Glutamatergic neuron (in vitro differentiated cells): ENCODE measurements at regions not wholly inside any gene's neighbourhood (a gene's known extent, or its start where the extent isn't known, plus 50 kb on each side); places are given as distances from the start of the nearest gene placed in this dataset.

ENCODE experiments used
- DNase-seq: peaks from one replicate; pipeline ENCODE4 v3.0.0; 2022
- H3K27ac Mint-ChIP-seq: one replicate; pipeline ENCODE4 v1.8.0; 2020; ENCODE audit warnings: mild to moderate bottlenecking, mixed read lengths, inconsistent platforms; ENCODE audit not compliant: unreplicated experiment
- H3K27me3 Mint-ChIP-seq: one replicate; pipeline ENCODE4 v1.8.0; 2020; ENCODE audit warnings: mild to moderate bottlenecking, moderate library complexity, mixed read lengths, inconsistent platforms; ENCODE audit not compliant: unreplicated experiment
- H3K36me3 Mint-ChIP-seq: one replicate; pipeline ENCODE4 v1.8.0; 2020; ENCODE audit warnings: mild to moderate bottlenecking, mixed read lengths, inconsistent platforms; ENCODE audit not compliant: unreplicated experiment
- H3K4me1 Mint-ChIP-seq: one replicate; pipeline ENCODE4 v1.8.0; 2020; ENCODE audit warnings: mild to moderate bottlenecking, low read depth, mixed read lengths, inconsistent platforms; ENCODE audit not compliant: unreplicated experiment
- H3K4me3 Mint-ChIP-seq: one replicate; pipeline ENCODE4 v1.8.0; 2020; ENCODE audit warnings: mild to moderate bottlenecking, mixed read lengths, inconsistent platforms; ENCODE audit not compliant: unreplicated experiment
- H3K9me3 Mint-ChIP-seq: one replicate; pipeline ENCODE4 v1.8.0; 2020; ENCODE audit warnings: mild to moderate bottlenecking, moderate library complexity, mixed read lengths, inconsistent platforms; ENCODE audit not compliant: unreplicated experiment
- CTCF ChIP-seq: fragments of 200-600 bp; sonication (generic); IDR thresholded peaks from one replicate; pipeline ENCODE4 v1.5.0; 2021; ENCODE audit not compliant: partially characterized antibody, unreplicated experiment

DNA sequence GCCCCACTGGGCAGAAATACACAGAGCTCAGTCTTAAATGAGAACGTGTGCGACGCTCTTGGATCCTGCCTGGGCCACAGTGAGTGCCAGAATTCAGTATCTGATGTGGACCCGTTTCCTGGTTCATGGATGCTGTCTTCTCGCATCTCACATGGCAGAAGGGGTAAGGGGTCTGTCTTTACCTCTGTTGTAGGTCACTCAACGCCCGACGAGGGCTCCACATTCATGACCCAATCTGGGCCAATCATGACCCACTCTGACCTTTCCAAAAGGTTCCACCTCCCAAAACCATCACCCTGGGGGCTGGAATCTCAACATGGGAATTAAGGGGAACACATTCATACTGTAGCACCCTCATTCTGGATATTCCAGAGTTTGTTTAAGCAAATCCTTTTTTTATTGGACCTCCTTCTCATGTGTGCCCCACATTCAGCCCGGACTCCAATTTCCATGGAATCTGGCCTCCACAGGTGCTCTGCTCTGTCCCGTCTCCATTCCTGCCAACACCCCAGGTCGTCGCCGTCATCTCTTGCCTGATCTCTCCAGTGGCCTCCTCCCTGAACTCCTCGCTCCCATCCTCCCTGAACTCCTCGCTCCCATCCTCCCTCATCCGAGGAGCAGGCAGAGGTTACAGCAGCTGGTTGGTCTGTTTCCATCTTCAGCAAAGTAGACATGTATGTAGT, 78.9 kb upstream of the OTOS start:
- peaks cover 2% of the 10 kb centered on the region for H3K9me3 Mint-ChIP-seq
- no peak for DNase-seq
- H3K27me3 Mint-ChIP-seq: no peaks in the 10 kb centered on the region
- H3K27ac Mint-ChIP-seq: no peak overlapping the region
- peaks cover 37% of the 10 kb centered on the region for H3K36me3 Mint-ChIP-seq
- H3K4me3 Mint-ChIP-seq: no peak overlapping the region
- H3K4me1 Mint-ChIP-seq: peaks cover 3% of the 10 kb centered on the region
- TF ChIP-seq CTCF: no peak

GRCh38 chr2:240220371-240220770, 79.9 kb upstream of the OTOS start:
- Mint-ChIP-seq H3K27me3 (no peaks in the 10 kb centered on the region), H3K4me1 (no peaks in the 10 kb centered on the region), H3K4me3 (no peak overlapping the region), H3K36me3 (peaks cover 37% of the 10 kb centered on the region), H3K27ac (no peak overlapping the region), H3K9me3 (peaks cover 2% of the 10 kb centered on the region)
- DNase-seq: no peak
- no peak for TF ChIP-seq CTCF

DNA sequence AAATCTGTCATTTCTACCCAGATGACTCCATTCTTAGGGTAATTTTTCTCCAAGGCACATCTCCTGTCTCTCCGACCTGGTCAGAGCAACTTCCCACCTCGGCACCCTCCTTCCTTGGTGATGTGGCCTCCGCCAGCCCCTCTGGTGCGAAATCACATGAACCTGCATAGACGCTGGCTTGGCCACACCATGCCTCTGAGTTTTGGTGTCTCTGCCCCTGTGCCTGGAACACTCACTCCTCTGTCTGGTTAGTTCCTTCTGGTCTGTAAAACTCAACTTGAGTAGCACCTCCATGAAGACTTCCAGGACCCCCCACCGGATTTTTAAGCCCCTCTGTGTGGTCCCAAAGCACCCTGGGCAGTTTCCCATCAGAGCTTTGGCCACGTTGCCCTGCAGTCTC, 83.2 kb upstream of the OTOS start:
- Mint-ChIP-seq H3K27me3 (peaks cover 6% of the 10 kb centered on the region), H3K4me3 (no peak overlapping the region), H3K27ac (no peak overlapping the region), H3K4me1 (peaks cover 6% of the 10 kb centered on the region), H3K36me3 (peaks cover 50% of the 10 kb centered on the region), H3K9me3 (peaks cover 8% of the 10 kb centered on the region)
- DNase-seq: no peak
- TF ChIP-seq CTCF: no peak

DNA sequence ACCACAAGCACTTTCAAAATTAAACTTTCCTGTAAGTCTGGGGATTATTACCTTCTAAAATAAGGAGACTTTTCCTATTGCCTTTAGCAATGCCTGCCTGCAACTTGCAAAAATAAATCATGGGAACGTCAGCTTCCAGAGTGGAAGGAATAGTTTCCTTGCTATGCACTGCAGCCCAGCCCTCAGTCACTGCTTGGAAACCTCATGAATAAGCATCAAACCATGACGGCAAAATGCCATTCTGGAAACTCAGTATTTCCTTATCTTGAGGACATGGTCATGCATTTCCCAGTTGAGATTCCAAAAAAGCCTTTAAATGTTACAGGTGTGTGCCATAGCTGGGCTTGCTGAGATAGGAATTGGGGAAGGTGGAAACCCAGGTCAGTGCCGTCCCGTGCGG, 84.2 kb upstream of the OTOS start:
- peaks cover 7% of the 10 kb centered on the region for H3K27me3 Mint-ChIP-seq
- H3K36me3 Mint-ChIP-seq: peaks cover 54% of the 10 kb centered on the region
- no peak overlapping the region for H3K27ac Mint-ChIP-seq
- no peak for DNase-seq
- no peak for TF ChIP-seq CTCF
- H3K4me3 Mint-ChIP-seq: no peak overlapping the region
- peaks cover 17% of the 10 kb centered on the region for H3K9me3 Mint-ChIP-seq
- peaks cover 6% of the 10 kb centered on the region for H3K4me1 Mint-ChIP-seq

GRCh38 chr2:240225131-240225530, 84.7 kb upstream of the OTOS start:
- TF ChIP-seq CTCF: no peak
- H3K27me3 Mint-ChIP-seq: peaks cover 12% of the 10 kb centered on the region
- peaks cover 56% of the 10 kb centered on the region for H3K36me3 Mint-ChIP-seq
- H3K4me1 Mint-ChIP-seq: peaks cover 10% of the 10 kb centered on the region
- DNase-seq: no peak
- no peak overlapping the region for H3K4me3 Mint-ChIP-seq
- peaks cover 21% of the 10 kb centered on the region for H3K9me3 Mint-ChIP-seq
- H3K27ac Mint-ChIP-seq: no peak overlapping the region
